OCI-LY1 (cell line): ENCODE measurements at regions not wholly inside any gene's neighbourhood (a gene's known extent, or its start where the extent isn't known, plus 50 kb on each side); places are given as distances from the start of the nearest gene placed in this dataset.

ENCODE experiments used
- H2AFZ ChIP-seq: fragments of 200-600 bp; sonication (generic), shearing (Covaris generic); 2 replicates; pipeline ENCODE4 v1.6.0; 2014; ENCODE audit warnings: antibody characterized with exemption, mild to moderate bottlenecking, low read length
- H3F3A ChIP-seq: fragments of 200-600 bp; sonication (generic), shearing (Covaris generic); 2 replicates; pipeline ENCODE4 v1.6.0; 2014; ENCODE audit warnings: mild to moderate bottlenecking, antibody characterized with exemption, low read length, moderate library complexity; ENCODE audit not compliant: insufficient read depth
- H3K27ac ChIP-seq: fragments of 200-600 bp; sonication (generic); 2 replicates; pipeline ENCODE4 v1.5.1; 2014; ENCODE audit warnings: low read length, mixed run types, mild to moderate bottlenecking, low read depth; ENCODE audit not compliant: poor library complexity, severe bottlenecking
- H3K27me3 ChIP-seq: fragments of 200-600 bp; sonication (generic); 2 replicates; pipeline ENCODE4 v1.6.0; 2014; ENCODE audit warnings: antibody characterized with exemption, mild to moderate bottlenecking, low read length, moderate library complexity; ENCODE audit not compliant: insufficient read depth
- H3K36me3 ChIP-seq: fragments of 200-600 bp; sonication (generic); 2 replicates; pipeline ENCODE4 v1.6.1; 2014; ENCODE audit warnings: mild to moderate bottlenecking, antibody characterized with exemption, low read length, moderate library complexity, mixed read lengths; ENCODE audit not compliant: insufficient read depth
- H3K4me1 ChIP-seq: fragments of 200-600 bp; sonication (generic); 2 replicates; pipeline ENCODE4 v1.5.1; 2014; ENCODE audit warnings: mild to moderate bottlenecking, low read length, moderate library complexity; ENCODE audit not compliant: insufficient read depth, severe bottlenecking
- H3K4me2 ChIP-seq: fragments of 200-600 bp; sonication (generic), shearing (Covaris generic); 2 replicates; pipeline ENCODE4 v1.6.1; 2014; ENCODE audit warnings: low read length
- H3K4me3 ChIP-seq: fragments of 200-600 bp; sonication (generic); 2 replicates; pipeline ENCODE4 v1.5.1; 2014; ENCODE audit warnings: low read length, low read depth, mild to moderate bottlenecking, mixed read lengths; ENCODE audit not compliant: poor library complexity, severe bottlenecking
- H3K79me2 ChIP-seq: fragments of 200-600 bp; shearing (Covaris generic); 2 replicates; pipeline ENCODE4 v1.6.1; 2016; ENCODE audit warnings: mixed run types, low read length, mixed read lengths; ENCODE audit not compliant: insufficient read depth
- H3K9ac ChIP-seq: fragments of 200-600 bp; sonication (generic), shearing (Covaris generic); 2 replicates; pipeline ENCODE4 v1.6.1; 2014; ENCODE audit warnings: mild to moderate bottlenecking, low read length, mixed read lengths
- H3K9me2 ChIP-seq: fragments of 200-600 bp; sonication (generic), shearing (Covaris generic); 2 replicates; pipeline ENCODE4 v1.6.1; 2014; ENCODE audit warnings: low read depth, mild to moderate bottlenecking, low read length, mixed read lengths
- H3K9me3 ChIP-seq: fragments of 200-600 bp; shearing (Covaris generic); 2 replicates; pipeline ENCODE4 v1.6.1; 2014; ENCODE audit warnings: low read length, mixed read lengths
- H4K20me1 ChIP-seq: fragments of 200-600 bp; sonication (generic), shearing (Covaris generic); 2 replicates; pipeline ENCODE4 v1.6.0; 2016; ENCODE audit warnings: mild to moderate bottlenecking, low read length; ENCODE audit not compliant: insufficient read depth
- CTCF ChIP-seq: fragments of 200-600 bp; sonication (generic), shearing (Covaris generic); IDR thresholded peaks from 2 replicates; pipeline ENCODE4 v1.5.1; 2017; ENCODE audit warnings: mild to moderate bottlenecking, antibody characterized with exemption, low read length, moderate library complexity, mixed read lengths
- EZH2 ChIP-seq: fragments of 200-600 bp; sonication (generic), shearing (Covaris generic); IDR thresholded peaks from 2 replicates; pipeline ENCODE4 v1.8.0; 2017; ENCODE audit warnings: borderline replicate concordance, mixed run types, mild to moderate bottlenecking, antibody characterized with exemption, low read length, moderate library complexity, mixed read lengths

- Histone ChIP-seq H3K9me3 (no peaks in the 10 kb centered on the region), H3F3A (no peaks in the 10 kb centered on the region), H3K27ac (no peak overlapping the region), H3K79me2 (no peaks in the 10 kb centered on the region), H3K4me2 (no peak overlapping the region), H3K36me3 (no peaks in the 10 kb centered on the region), H2AFZ (no peak overlapping the region), H3K4me1 (no peaks in the 10 kb centered on the region), H3K4me3 (no peak overlapping the region), H3K9ac (no peak overlapping the region), H3K9me2 (no peaks in the 10 kb centered on the region), H3K27me3 (no peaks in the 10 kb centered on the region), H4K20me1 (no peaks in the 10 kb centered on the region)
- TF ChIP-seq CTCF (no peak), EZH2 (no peak)
These were observed 211.8 kb downstream of the TBC1D2B start for GRCh38 chr15:77865701-77866100.

GRCh38 chr15:77865106-77865610, 212.4 kb downstream of the TBC1D2B start:
- Histone ChIP-seq H3K9me2 (no peaks in the 10 kb centered on the region), H3K36me3 (no peaks in the 10 kb centered on the region), H3K9me3 (no peaks in the 10 kb centered on the region), H3K4me2 (no peak overlapping the region), H3K4me3 (no peak overlapping the region), H3K27me3 (no peaks in the 10 kb centered on the region), H3K79me2 (no peaks in the 10 kb centered on the region), H4K20me1 (no peaks in the 10 kb centered on the region), H2AFZ (no peak overlapping the region), H3K27ac (no peak overlapping the region), H3F3A (no peaks in the 10 kb centered on the region), H3K9ac (no peak overlapping the region), H3K4me1 (no peaks in the 10 kb centered on the region)
- TF ChIP-seq EZH2, result no peak
- TF ChIP-seq CTCF, result no peak

GRCh38 chr15:77864211-77865105, 213.1 kb downstream of the TBC1D2B start:
- no peaks in the 10 kb centered on the region for H4K20me1 ChIP-seq
- no peaks in the 10 kb centered on the region for H3F3A ChIP-seq
- H3K27me3 ChIP-seq, result no peaks in the 10 kb centered on the region
- H3K4me2 ChIP-seq, result no peak overlapping the region
- no peak overlapping the region for H3K27ac ChIP-seq
- H3K9me2 ChIP-seq, result no peaks in the 10 kb centered on the region
- no peaks in the 10 kb centered on the region for H3K79me2 ChIP-seq
- H3K4me1 ChIP-seq, result no peaks in the 10 kb centered on the region
- no peak for TF ChIP-seq EZH2
- no peak for TF ChIP-seq CTCF
- H2AFZ ChIP-seq, result no peak overlapping the region
- H3K9ac ChIP-seq, result no peak overlapping the region
- H3K4me3 ChIP-seq, result no peak overlapping the region
- H3K36me3 ChIP-seq, result no peaks in the 10 kb centered on the region
- no peaks in the 10 kb centered on the region for H3K9me3 ChIP-seq
